ENCODE measurements at regions not wholly inside any gene's neighbourhood (a gene's known extent, or its start where the extent isn't known, plus 50 kb on each side); places are given as distances from the start of the nearest gene placed in this dataset.

DNA sequence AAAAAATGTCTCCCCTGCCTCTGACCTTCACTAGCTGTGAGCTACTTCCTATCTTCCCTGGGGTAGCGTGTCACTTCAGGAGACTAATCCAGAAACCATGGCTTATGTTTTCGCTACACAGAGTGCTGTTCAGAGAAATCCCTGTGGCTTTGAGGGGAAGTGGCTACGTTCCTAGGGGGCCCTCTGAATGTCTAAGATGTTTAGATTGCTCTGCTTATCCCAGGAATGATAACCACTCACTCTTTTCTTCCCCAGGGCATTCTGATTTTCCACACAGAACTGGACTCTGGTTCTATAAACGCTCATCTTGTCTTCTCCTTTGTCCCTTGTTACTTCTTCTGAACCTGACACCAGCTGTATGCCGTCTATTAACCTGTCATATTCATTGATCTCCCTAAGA is 572.5 kb downstream of the OLFM4 start:
- TF ChIP-seq, protein P1, sequence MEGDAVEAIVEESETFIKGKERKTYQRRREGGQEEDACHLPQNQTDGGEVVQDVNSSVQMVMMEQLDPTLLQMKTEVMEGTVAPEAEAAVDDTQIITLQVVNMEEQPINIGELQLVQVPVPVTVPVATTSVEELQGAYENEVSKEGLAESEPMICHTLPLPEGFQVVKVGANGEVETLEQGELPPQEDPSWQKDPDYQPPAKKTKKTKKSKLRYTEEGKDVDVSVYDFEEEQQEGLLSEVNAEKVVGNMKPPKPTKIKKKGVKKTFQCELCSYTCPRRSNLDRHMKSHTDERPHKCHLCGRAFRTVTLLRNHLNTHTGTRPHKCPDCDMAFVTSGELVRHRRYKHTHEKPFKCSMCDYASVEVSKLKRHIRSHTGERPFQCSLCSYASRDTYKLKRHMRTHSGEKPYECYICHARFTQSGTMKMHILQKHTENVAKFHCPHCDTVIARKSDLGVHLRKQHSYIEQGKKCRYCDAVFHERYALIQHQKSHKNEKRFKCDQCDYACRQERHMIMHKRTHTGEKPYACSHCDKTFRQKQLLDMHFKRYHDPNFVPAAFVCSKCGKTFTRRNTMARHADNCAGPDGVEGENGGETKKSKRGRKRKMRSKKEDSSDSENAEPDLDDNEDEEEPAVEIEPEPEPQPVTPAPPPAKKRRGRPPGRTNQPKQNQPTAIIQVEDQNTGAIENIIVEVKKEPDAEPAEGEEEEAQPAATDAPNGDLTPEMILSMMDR (IDR thresholded peaks at IDR 0.05): no peak
- TF ChIP-seq POLR2AphosphoS5 (IDR thresholded peaks at IDR 0.05; ENCODE audit: low read depth, low read length) (no peak), TCF7L2 (IDR thresholded peaks at IDR 0.05; ENCODE audit: low read depth, low read length) (no peak), SIN3A (IDR thresholded peaks at IDR 0.05; ENCODE audit: borderline replicate concordance, insufficient read depth, low read depth, low read length) (no peak)

All from Panc1 (cell line).